NOMO-1 (cell line): ENCODE measurements at regions not wholly inside any gene's neighbourhood (a gene's known extent, or its start where the extent isn't known, plus 50 kb on each side); places are given as distances from the start of the nearest gene placed in this dataset.
A peak's percentile ranks its signal among the peaks of the same experiment; 100 is the strongest.
"Not testable (repeated sequence)": the region's sequence is repeated elsewhere in the genome, so short reads cannot be mapped to it uniquely, and the experiment has no call there.

ENCODE experiments used
- DNase-seq, 2 experiments: peaks; one replicate each; lab custom pipeline; 2025; ENCODE audit not compliant: unreplicated experiment in 2 of 2; lab: John Stamatoyannopoulos, UW

- DNase-seq = no peak
Observed at GRCh38 chr6:85887461-85887860, 244.8 kb upstream of the SYNCRIP start.

GRCh38 chr6:85868685-85869084 lies 226.0 kb upstream of the SYNCRIP start:
- DNase-seq = no peak

GRCh38 chr6:85867595-85867994 lies 224.9 kb upstream of the SYNCRIP start:
- no peak for DNase-seq

- no peak for DNase-seq
Observed at GRCh38 chr6:85866758-85867401, 224.2 kb upstream of the SYNCRIP start.

- DNase-seq = no peak
Observed at GRCh38 chr6:85866370-85866730, 223.7 kb upstream of the SYNCRIP start.

- no peak for DNase-seq
Observed at GRCh38 chr6:85865420-85866369, 223.0 kb upstream of the SYNCRIP start.

- no peak for DNase-seq
Observed at GRCh38 chr6:85864453-85865401, 222.0 kb upstream of the SYNCRIP start.

GRCh38 chr6:85856235-85856634 lies 213.5 kb upstream of the SYNCRIP start:
- DNase-seq = no peak

GRCh38 chr6:85838351-85839119 lies 195.8 kb upstream of the SYNCRIP start:
- not testable (repeated sequence) for DNase-seq

GRCh38 chr6:85828973-85829372 lies 186.3 kb upstream of the SYNCRIP start:
- no peak for DNase-seq

GRCh38 chr6:85826997-85827396 lies 184.3 kb upstream of the SYNCRIP start:
- no peak for DNase-seq

GRCh38 chr6:85824329-85824728 lies 181.6 kb upstream of the SYNCRIP start:
- no peak for DNase-seq

- peak in 1 of 2 experiments; percentile 17 for DNase-seq
Observed at GRCh38 chr6:85810558-85810957, 167.9 kb upstream of the SYNCRIP start.

- DNase-seq = no peak
Observed at GRCh38 chr6:85803721-85804120, 161.0 kb upstream of the SYNCRIP start.

GRCh38 chr6:85802162-85802561 lies 159.5 kb upstream of the SYNCRIP start:
- DNase-seq = no peak

- DNase-seq = no peak
Observed at GRCh38 chr6:85798931-85799652, 156.4 kb upstream of the SYNCRIP start.

GRCh38 chr6:85797993-85798392 lies 155.3 kb upstream of the SYNCRIP start:
- DNase-seq = no peak

- no peak for DNase-seq
Observed at GRCh38 chr6:85795945-85796344, 153.3 kb upstream of the SYNCRIP start.

GRCh38 chr6:85792254-85792653 lies 149.6 kb upstream of the SYNCRIP start:
- no peak for DNase-seq

- DNase-seq = no peak
Observed at GRCh38 chr6:85775883-85776282, 133.2 kb upstream of the SYNCRIP start.
